OCI-LY3 (cell line): ENCODE measurements at regions not wholly inside any gene's neighbourhood (a gene's known extent, or its start where the extent isn't known, plus 50 kb on each side); places are given as distances from the start of the nearest gene placed in this dataset.

Experiments
- EZH2phosphoT487 ChIP-seq: fragments of 200-600 bp; shearing (Covaris generic); IDR thresholded peaks from 2 replicates; pipeline ENCODE4 v1.6.1; 2018; ENCODE audit warnings: antibody characterized with exemption, mixed run types, low read depth
- TF ChIP-seq, protein P1 (sequence below): fragments of 200-600, 300-600 bp; sonication (generic); IDR thresholded peaks from 2 replicates; pipeline ENCODE4 v1.5.1; 2014; ENCODE audit warnings: antibody characterized with exemption, low read length, low read depth

DNA sequence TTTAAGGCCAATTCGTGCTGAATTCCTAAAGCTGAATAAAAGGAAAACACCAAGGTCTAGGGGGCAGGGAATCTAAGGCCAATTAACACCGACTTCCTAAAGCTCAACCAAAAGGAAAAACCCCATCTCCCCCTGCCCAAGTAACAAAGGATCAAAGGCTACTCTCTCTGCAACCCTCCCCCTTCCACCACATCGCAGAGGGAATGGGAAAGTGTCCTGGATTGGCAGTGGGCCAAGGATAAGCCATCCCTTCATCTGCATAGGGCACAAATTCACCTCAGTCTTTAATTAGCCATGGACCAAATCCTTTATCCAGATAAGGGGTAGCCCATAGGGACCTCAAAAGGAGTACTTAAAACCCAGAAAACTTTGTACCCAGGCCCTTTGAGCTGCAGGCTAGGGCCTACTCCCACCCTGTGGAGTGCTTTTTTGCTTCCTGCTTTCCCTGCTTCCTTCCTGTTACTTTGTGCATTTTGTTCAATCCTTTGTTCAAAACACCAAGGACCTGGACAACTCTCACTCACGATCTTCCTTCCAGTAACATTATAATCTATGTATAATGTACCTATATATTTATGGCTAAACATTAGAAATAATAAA is 2119.8 kb upstream of the CELF4 start:
- TF ChIP-seq, protein P1, sequence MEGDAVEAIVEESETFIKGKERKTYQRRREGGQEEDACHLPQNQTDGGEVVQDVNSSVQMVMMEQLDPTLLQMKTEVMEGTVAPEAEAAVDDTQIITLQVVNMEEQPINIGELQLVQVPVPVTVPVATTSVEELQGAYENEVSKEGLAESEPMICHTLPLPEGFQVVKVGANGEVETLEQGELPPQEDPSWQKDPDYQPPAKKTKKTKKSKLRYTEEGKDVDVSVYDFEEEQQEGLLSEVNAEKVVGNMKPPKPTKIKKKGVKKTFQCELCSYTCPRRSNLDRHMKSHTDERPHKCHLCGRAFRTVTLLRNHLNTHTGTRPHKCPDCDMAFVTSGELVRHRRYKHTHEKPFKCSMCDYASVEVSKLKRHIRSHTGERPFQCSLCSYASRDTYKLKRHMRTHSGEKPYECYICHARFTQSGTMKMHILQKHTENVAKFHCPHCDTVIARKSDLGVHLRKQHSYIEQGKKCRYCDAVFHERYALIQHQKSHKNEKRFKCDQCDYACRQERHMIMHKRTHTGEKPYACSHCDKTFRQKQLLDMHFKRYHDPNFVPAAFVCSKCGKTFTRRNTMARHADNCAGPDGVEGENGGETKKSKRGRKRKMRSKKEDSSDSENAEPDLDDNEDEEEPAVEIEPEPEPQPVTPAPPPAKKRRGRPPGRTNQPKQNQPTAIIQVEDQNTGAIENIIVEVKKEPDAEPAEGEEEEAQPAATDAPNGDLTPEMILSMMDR, result no peak
- TF ChIP-seq EZH2phosphoT487, result no peak
